IMR-90 (cell line): ENCODE measurements at regions not wholly inside any gene's neighbourhood (a gene's known extent, or its start where the extent isn't known, plus 50 kb on each side); places are given as distances from the start of the nearest gene placed in this dataset.

Experiments used
- ATAC-seq: fragments of 200-7000 bp; cut with Tn5 transposase; 2 replicates; pipeline ENCODE4 v1.9.1; 2020; ENCODE audit warnings: low read depth, mild to moderate bottlenecking, moderate library complexity
- BruUV-seq: library from RNA; stranded (reverse); fragments of 400-500 nt; replicated peaks from 2 replicates; lab custom pipeline; 2021; lab: Mats Ljungman, UMichigan
- CTCF ChIA-PET: fragments of 300-600 bp; formaldehyde crosslinking; extraction: SDS; loops from one replicate; lab custom pipeline; 2021; ENCODE audit warnings: antibody characterized with exemption; lab: Yijun Ruan, JAX
- POLR2A ChIA-PET: fragments of 300-600 bp; sonication (Branson Sonifier 250); formaldehyde crosslinking; loops from one replicate; lab custom pipeline; 2022; ENCODE audit warnings: antibody characterized with exemption; ENCODE audit not compliant: unreplicated experiment; lab: Charles Lee
- DNase-seq: peaks from one replicate; pipeline ENCODE4 v3.0.0; 2013
- H2AFZ ChIP-seq: replicated peaks from 2 replicates; pipeline ENCODE3; 2013; ENCODE audit warnings: low read length, mild to moderate bottlenecking; ENCODE audit not compliant: poor library complexity
- H2AK5ac ChIP-seq: 2 replicates; pipeline ENCODE4 v1.6.1; 2013; ENCODE audit warnings: low read depth, low read length, inconsistent platforms
- H2AK9ac ChIP-seq: replicated peaks from 2 replicates; pipeline ENCODE3; 2013; ENCODE audit warnings: mild to moderate bottlenecking, low read depth, low read length, moderate library complexity; ENCODE audit not compliant: poor library complexity
- H2BK120ac ChIP-seq: 2 replicates; pipeline ENCODE4 v1.6.1; 2013; ENCODE audit warnings: low read depth, low read length, inconsistent platforms
- H2BK15ac ChIP-seq: 3 replicates; pipeline ENCODE4 v1.6.1; 2013; ENCODE audit warnings: low read depth, low read length, inconsistent platforms
- H2BK20ac ChIP-seq: 2 replicates; pipeline ENCODE4 v1.6.1; 2013; ENCODE audit warnings: low read depth, mild to moderate bottlenecking, inconsistent platforms, low read length, moderate library complexity
- H2BK5ac ChIP-seq: 2 replicates; pipeline ENCODE4 v1.6.1; 2013; ENCODE audit warnings: mild to moderate bottlenecking, low read depth, low read length, inconsistent platforms; ENCODE audit not compliant: poor library complexity, severe bottlenecking
- H3K14ac ChIP-seq: replicated peaks from 2 replicates; pipeline ENCODE4 v1.6.1; 2013; ENCODE audit warnings: low read depth, low read length, inconsistent platforms
- H3K18ac ChIP-seq: 2 replicates; pipeline ENCODE4 v1.6.1; 2013; ENCODE audit warnings: low read depth, low read length, control low read depth
- H3K23ac ChIP-seq: 2 replicates; pipeline ENCODE4 v1.6.1; 2013; ENCODE audit warnings: low read depth, low read length, inconsistent platforms
- H3K27ac ChIP-seq: 2 replicates; pipeline ENCODE4 v1.5.1; 2013; ENCODE audit warnings: mild to moderate bottlenecking, control low read depth, low read length; ENCODE audit not compliant: insufficient read depth
- H3K27me3 ChIP-seq: 2 replicates; pipeline ENCODE4 v1.6.1; 2013; ENCODE audit warnings: low read length; ENCODE audit not compliant: control insufficient read depth, insufficient read depth
- H3K36me3 ChIP-seq: 2 replicates; pipeline ENCODE4 v1.6.1; 2013; ENCODE audit warnings: low read length, mixed read lengths; ENCODE audit not compliant: control insufficient read depth, insufficient read depth
- H3K4ac ChIP-seq: 2 replicates; pipeline ENCODE4 v1.6.1; 2013; ENCODE audit warnings: low read depth, low read length, inconsistent platforms
- H3K4me1 ChIP-seq: 2 replicates; pipeline ENCODE4 v1.6.1; 2013; ENCODE audit warnings: low read length, mixed read lengths; ENCODE audit not compliant: control insufficient read depth, insufficient read depth
- H3K4me2 ChIP-seq: 2 replicates; pipeline ENCODE4 v1.6.1; 2013; ENCODE audit warnings: low read depth, mild to moderate bottlenecking, control low read depth, low read length, moderate library complexity
- H3K4me3 ChIP-seq: 2 replicates; pipeline ENCODE4 v1.5.1; 2013; ENCODE audit warnings: low read depth, mild to moderate bottlenecking, control low read depth, low read length, moderate library complexity; ENCODE audit not compliant: insufficient read depth
- H3K56ac ChIP-seq: 2 replicates; pipeline ENCODE4 v1.6.1; 2013; ENCODE audit warnings: low read length, inconsistent platforms; ENCODE audit not compliant: insufficient read depth; ENCODE audit errors: extremely low read depth
- H3K79me1 ChIP-seq, 2 experiments: 2 replicates each; pipeline ENCODE4 v1.6.1; 2013; ENCODE audit warnings: low read length in 2 of 2, inconsistent platforms in 1 of 2, low read depth in 1 of 2
- H3K9ac ChIP-seq: 2 replicates; pipeline ENCODE4 v1.6.1; 2013; ENCODE audit warnings: low read depth, low read length, control low read depth
- H3K9me1 ChIP-seq: 2 replicates; pipeline ENCODE4 v1.6.1; 2013; ENCODE audit warnings: low read length, inconsistent platforms; ENCODE audit not compliant: insufficient read depth
- H3K9me3 ChIP-seq: 2 replicates; pipeline ENCODE4 v1.6.1; 2013; ENCODE audit warnings: low read length; ENCODE audit not compliant: control insufficient read depth, insufficient read depth
- H4K20me1 ChIP-seq: 2 replicates; pipeline ENCODE4 v1.6.1; 2013; ENCODE audit warnings: low read length, inconsistent platforms; ENCODE audit not compliant: insufficient read depth
- H4K5ac ChIP-seq: 2 replicates; pipeline ENCODE4 v1.6.1; 2013; ENCODE audit warnings: mild to moderate bottlenecking, low read depth, low read length, control low read depth
- H4K8ac ChIP-seq, 2 experiments: 2 replicates each; pipeline ENCODE4 v1.6.1; 2013; ENCODE audit warnings: low read depth in 2 of 2, low read length in 2 of 2, control low read depth in 1 of 2, inconsistent platforms in 1 of 2
- H4K91ac ChIP-seq: 2 replicates; pipeline ENCODE4 v1.6.1; 2013; ENCODE audit warnings: low read depth, low read length, inconsistent platforms; ENCODE audit not compliant: insufficient read depth
- BHLHE40 ChIP-seq: fragments of 150-350 bp; IDR thresholded peaks from 2 replicates; pipeline ENCODE4 v1.6.1; 2016; ENCODE audit warnings: mild to moderate bottlenecking, low read depth, low read length
- CHD1 ChIP-seq: IDR thresholded peaks from 2 replicates; pipeline ENCODE4 v1.6.1; 2012; ENCODE audit warnings: low read depth, low read length, improper control_type of control experiment
- FOS ChIP-seq: fragments of 150-350 bp; IDR thresholded peaks from 2 replicates; pipeline ENCODE4 v1.6.1; 2016; ENCODE audit warnings: low read depth, low read length
- MAFK ChIP-seq: IDR thresholded peaks from 2 replicates; pipeline ENCODE4 v1.6.1; 2012; ENCODE audit warnings: low read depth, low read length, improper control_type of control experiment
- MAZ ChIP-seq: IDR thresholded peaks from 2 replicates; pipeline ENCODE4 v1.6.1; 2012; ENCODE audit warnings: low read depth, mild to moderate bottlenecking, low read length, improper control_type of control experiment, moderate library complexity, borderline replicate concordance
- MXI1 ChIP-seq: IDR thresholded peaks from 2 replicates; pipeline ENCODE4 v1.6.1; 2012; ENCODE audit warnings: low read depth, mild to moderate bottlenecking, low read length, moderate library complexity, borderline replicate concordance
- NFE2L2 ChIP-seq: fragments of 150-350 bp; IDR thresholded peaks from 2 replicates; pipeline ENCODE4 v1.6.1; 2016; ENCODE audit warnings: low read depth, mild to moderate bottlenecking, low read length
- RCOR1 ChIP-seq: IDR thresholded peaks from 2 replicates; pipeline ENCODE4 v1.6.1; 2012; ENCODE audit warnings: mild to moderate bottlenecking, low read length, improper control_type of control experiment; ENCODE audit not compliant: insufficient replicate concordance
- RFX5 ChIP-seq: IDR thresholded peaks from 2 replicates; pipeline ENCODE4 v1.8.0; 2012; ENCODE audit warnings: low read depth, mild to moderate bottlenecking, low read length, moderate library complexity
- SMC3 ChIP-seq: fragments of 150-350 bp; IDR thresholded peaks from 2 replicates; pipeline ENCODE4 v1.6.1; 2016; ENCODE audit warnings: low read depth, mild to moderate bottlenecking, antibody characterized with exemption, low read length, moderate library complexity
- WGBS, 2 experiments: methylation state at CpG; one replicate each; pipeline versions ENCODE4 v1.1.5 to v1.1.7; 2013; ENCODE audit warnings: missing lambda C conversion rate in 2 of 2; ENCODE audit not compliant: insufficient read length in 1 of 2; ENCODE audit errors: extremely low coverage in 2 of 2; 5-methylcytosine and 5-hydroxymethylcytosine counted together
- dilution Hi-C: fragments of 300-500 bp; cut with HindIII; formaldehyde crosslinking; loops from one replicate; pipeline ENCODE4 v1.14.3; 2018; ENCODE audit warnings: low sequenced_read_pairs; ENCODE audit not compliant: unreplicated experiment
- in situ Hi-C: fragments of 300-500 bp; cut with MboI; formaldehyde crosslinking; loops from 3 replicates; pipeline ENCODE4 v1.14.3; 2019; ENCODE audit warnings: low sequenced_read_pairs, inconsistent platforms, mixed read lengths
- intact Hi-C: fragments of 100-400 bp; cut with micrococcal nuclease; formaldehyde crosslinking; loops from 2 replicates; pipeline ENCODE4 v1.10.0; 2022
- TF ChIP-seq, protein P1 (sequence below): conservative IDR thresholded peaks from 2 replicates; pipeline ENCODE4 v1.5.1; 2012; ENCODE audit warnings: mild to moderate bottlenecking, low read depth, low read length, improper control_type of control experiment
- TF ChIP-seq, protein P2 (sequence below): fragments of 150-350 bp; IDR thresholded peaks from 2 replicates; pipeline ENCODE4 v1.6.1; 2016; ENCODE audit warnings: low read depth, mild to moderate bottlenecking, low read length, moderate library complexity, borderline replicate concordance

DNA sequence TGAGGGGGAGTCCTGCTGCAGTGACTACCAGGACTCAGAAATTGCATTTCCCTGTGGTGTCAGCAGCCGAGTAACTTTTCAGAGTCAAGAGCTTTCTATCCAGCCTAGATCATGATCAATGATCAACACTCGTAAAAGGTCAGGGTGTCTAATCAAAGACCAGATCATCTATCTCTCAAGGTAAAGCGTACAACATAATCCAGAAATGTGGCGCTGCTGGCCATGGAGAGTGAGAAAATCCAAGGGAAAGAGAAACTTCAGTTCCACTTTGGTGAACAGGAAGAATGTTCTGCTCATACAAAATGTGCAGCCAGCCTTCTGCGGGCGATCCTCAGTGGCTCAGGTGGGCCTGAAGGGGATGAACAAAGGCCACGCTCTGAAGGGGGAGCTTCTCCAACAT lies 1005.8 kb upstream of the NR2F2 start:
- no peak overlapping the region for H3K4me3 ChIP-seq
- H2BK15ac ChIP-seq = no peak overlapping the region
- CTCF ChIA-PET = no interaction called here
- peaks cover 2% of the 10 kb centered on the region; the same call in 1 of the 2 replicates for H3K4me1 ChIP-seq
- TF ChIP-seq MAZ (no peak), RCOR1 (no peak), SMC3 (no peak), MXI1 (no peak), CHD1 (no peak), FOS (no peak), MAFK (no peak), RFX5 (no peak), BHLHE40 (no peak), NFE2L2 (no peak)
- TF ChIP-seq, protein P1, sequence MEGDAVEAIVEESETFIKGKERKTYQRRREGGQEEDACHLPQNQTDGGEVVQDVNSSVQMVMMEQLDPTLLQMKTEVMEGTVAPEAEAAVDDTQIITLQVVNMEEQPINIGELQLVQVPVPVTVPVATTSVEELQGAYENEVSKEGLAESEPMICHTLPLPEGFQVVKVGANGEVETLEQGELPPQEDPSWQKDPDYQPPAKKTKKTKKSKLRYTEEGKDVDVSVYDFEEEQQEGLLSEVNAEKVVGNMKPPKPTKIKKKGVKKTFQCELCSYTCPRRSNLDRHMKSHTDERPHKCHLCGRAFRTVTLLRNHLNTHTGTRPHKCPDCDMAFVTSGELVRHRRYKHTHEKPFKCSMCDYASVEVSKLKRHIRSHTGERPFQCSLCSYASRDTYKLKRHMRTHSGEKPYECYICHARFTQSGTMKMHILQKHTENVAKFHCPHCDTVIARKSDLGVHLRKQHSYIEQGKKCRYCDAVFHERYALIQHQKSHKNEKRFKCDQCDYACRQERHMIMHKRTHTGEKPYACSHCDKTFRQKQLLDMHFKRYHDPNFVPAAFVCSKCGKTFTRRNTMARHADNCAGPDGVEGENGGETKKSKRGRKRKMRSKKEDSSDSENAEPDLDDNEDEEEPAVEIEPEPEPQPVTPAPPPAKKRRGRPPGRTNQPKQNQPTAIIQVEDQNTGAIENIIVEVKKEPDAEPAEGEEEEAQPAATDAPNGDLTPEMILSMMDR = no peak
- TF ChIP-seq, protein P2, sequence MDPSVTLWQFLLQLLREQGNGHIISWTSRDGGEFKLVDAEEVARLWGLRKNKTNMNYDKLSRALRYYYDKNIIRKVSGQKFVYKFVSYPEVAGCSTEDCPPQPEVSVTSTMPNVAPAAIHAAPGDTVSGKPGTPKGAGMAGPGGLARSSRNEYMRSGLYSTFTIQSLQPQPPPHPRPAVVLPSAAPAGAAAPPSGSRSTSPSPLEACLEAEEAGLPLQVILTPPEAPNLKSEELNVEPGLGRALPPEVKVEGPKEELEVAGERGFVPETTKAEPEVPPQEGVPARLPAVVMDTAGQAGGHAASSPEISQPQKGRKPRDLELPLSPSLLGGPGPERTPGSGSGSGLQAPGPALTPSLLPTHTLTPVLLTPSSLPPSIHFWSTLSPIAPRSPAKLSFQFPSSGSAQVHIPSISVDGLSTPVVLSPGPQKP = no peak
- no peaks in the 10 kb centered on the region for H3K9me1 ChIP-seq
- 94% methylated on average over 2 of the region's 7 CpGs; no CpG with 5 or more reads in 1 of the 2 experiments for WGBS, 2 experiments
- ATAC-seq (no peak), DNase-seq (no peak)
- peak overlapping the region; percentile 37 for H2AFZ ChIP-seq
- in situ Hi-C loops (no loop called here), dilution Hi-C loops (no loop called here), intact Hi-C loops (no loop called here)
- H2AK9ac ChIP-seq = no peak overlapping the region
- no peak overlapping the region for H4K5ac ChIP-seq
- no peak overlapping the region for H3K14ac ChIP-seq
- no peak overlapping the region for H3K4me2 ChIP-seq
- H3K56ac ChIP-seq = no peak overlapping the region
- no peaks in the 10 kb centered on the region for H4K20me1 ChIP-seq
- H3K27me3 ChIP-seq = peaks cover 2% of the 10 kb centered on the region; the same call in 1 of the 2 replicates
- H3K79me1 ChIP-seq = no peaks in the 10 kb centered on the region
- no peaks in the 10 kb centered on the region for H3K9me3 ChIP-seq
- H3K4ac ChIP-seq = no peak overlapping the region
- POLR2A ChIA-PET = no interaction called here
- H3K36me3 ChIP-seq = no peaks in the 10 kb centered on the region
- H3K9ac ChIP-seq = no peak overlapping the region
- H2BK20ac ChIP-seq = no peak overlapping the region
- no peak overlapping the region for H2AK5ac ChIP-seq
- no peak overlapping the region for H4K91ac ChIP-seq
- no TSS peak for BruUV-seq
- H3K18ac ChIP-seq = no peak overlapping the region
- no peak overlapping the region for H3K23ac ChIP-seq
- H2BK5ac ChIP-seq = no peak overlapping the region
- H3K27ac ChIP-seq = no peak overlapping the region
- H2BK120ac ChIP-seq = no peak overlapping the region
- H4K8ac ChIP-seq = no peak overlapping the region
